Suppressor macrophage treated with lipopolysaccharide for 4 hours (primary cell): ENCODE measurements at regions not wholly inside any gene's neighbourhood (a gene's known extent, or its start where the extent isn't known, plus 50 kb on each side); places are given as distances from the start of the nearest gene placed in this dataset.
"Not testable (repeated sequence)": the region's sequence is repeated elsewhere in the genome, so short reads cannot be mapped to it uniquely, and the experiment has no call there.

Source experiments
- DNase-seq: peaks from one replicate; pipeline ENCODE4 v3.0.0-alpha.2; 2020

DNA sequence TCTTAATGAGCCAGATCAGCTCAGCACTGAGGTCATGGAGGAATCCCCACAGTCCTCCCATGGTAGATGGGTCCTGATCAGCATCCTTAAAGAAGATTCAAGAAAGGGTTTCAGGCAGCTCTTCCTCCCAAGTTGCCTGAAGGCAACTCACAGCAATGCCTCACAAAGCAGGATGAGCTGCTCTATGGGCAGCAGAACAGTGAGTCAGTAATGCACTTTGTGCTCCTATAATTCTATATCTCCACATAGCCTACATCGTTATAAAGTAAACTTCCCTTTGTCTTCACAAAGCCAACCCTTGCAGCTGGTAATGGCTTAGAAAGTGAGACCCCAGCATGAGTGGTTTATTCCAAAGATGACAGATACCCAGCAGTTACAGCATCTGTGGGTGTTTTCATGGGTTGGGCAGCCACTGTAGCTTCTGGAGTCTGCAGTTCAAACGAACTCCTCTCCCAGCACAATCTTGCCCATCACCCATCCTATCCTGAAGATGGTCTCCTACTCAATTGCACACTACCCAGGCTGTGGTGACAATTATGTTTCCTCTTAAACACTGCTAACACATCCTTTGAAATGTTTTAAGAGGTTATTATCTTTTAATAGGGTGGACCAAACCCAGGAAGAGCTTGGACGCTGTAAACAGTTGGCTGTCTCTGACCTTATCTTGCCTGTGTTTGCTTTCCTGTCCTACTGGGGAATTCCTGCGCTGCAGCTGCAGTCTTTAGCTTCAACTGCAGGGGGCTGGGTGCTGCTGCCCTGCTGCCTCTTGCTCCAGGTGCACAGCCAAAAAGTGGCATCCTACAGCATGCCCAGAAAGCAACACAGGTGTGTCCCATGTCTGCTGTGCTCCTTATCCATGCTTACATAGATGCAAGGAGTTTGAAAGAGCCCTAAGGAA is 286.9 kb downstream of the ANAPC1 start:
- not testable (repeated sequence) for DNase-seq

DNA sequence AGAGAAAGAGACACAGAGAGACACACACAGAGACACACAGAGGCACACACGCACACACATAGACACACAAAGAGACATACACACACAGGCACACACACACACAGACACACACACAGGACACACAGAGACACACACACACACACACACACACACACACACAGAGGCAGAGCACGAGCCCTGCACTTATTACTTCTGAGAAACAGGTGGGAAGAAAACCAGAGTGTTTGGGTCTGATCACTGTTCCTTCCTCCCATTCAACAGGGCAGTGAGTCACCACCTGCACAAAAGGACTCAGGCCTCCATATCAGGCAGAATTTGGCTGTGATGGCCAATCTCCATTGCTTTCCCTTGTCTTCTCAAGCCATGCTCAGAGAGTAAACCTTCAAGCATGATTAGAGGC is 285.0 kb downstream of the ANAPC1 start:
- not testable (repeated sequence) for DNase-seq

GRCh38 chr2:111602259-111602658 is 281.7 kb downstream of the ANAPC1 start:
- not testable (repeated sequence) for DNase-seq

DNA sequence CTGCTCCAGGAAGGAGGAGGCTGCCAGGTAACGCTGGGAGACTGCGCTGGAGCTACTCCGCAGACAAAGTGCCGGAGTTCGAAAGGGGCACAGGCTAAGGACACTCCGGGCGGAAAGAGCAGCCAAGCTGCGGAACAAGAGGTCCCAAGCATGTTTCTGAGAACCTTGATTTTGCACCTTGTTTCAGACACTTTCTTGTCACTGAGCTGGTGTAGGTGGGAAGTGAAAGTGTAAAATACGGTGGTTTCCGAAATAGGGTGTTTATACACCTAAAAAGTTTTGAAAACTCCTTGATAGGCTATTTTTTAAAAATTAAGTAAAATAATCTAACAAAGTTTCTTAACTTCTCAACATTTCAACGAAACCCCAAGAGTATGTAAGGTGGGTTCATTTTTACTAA is 278.2 kb downstream of the ANAPC1 start:
- DNase-seq: not testable (repeated sequence)

DNA sequence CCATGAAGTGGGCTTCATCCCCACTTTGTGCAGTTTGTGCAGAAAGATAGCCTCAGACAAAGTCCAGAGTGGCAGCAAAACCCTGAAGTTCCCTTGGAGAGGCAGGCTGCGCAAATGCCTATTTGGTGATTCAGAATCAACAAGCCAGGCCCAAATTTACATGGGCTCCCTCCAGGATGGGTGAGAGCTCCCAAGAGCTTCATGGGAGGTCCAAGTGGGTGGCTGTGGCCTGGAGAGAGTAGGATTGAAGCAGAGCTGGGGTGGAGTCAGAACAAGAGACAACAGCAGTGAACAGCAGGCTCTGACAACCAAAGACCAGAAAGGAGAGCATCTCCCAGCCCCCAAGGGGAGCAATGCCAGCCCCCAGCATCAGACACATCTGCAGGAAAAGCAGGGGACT is 277.4 kb downstream of the ANAPC1 start:
- DNase-seq: not testable (repeated sequence)

GRCh38 chr2:111609146-111609844 is 274.7 kb downstream of the ANAPC1 start:
- DNase-seq: not testable (repeated sequence)

GRCh38 chr2:111610035-111610434 is 274.0 kb downstream of the ANAPC1 start:
- DNase-seq: not testable (repeated sequence)

- no peak for DNase-seq
Observed at GRCh38 chr2:111616651-111617218, 267.3 kb downstream of the ANAPC1 start.

- no peak for DNase-seq
Observed at GRCh38 chr2:111617299-111618225, 266.4 kb downstream of the ANAPC1 start.

DNA sequence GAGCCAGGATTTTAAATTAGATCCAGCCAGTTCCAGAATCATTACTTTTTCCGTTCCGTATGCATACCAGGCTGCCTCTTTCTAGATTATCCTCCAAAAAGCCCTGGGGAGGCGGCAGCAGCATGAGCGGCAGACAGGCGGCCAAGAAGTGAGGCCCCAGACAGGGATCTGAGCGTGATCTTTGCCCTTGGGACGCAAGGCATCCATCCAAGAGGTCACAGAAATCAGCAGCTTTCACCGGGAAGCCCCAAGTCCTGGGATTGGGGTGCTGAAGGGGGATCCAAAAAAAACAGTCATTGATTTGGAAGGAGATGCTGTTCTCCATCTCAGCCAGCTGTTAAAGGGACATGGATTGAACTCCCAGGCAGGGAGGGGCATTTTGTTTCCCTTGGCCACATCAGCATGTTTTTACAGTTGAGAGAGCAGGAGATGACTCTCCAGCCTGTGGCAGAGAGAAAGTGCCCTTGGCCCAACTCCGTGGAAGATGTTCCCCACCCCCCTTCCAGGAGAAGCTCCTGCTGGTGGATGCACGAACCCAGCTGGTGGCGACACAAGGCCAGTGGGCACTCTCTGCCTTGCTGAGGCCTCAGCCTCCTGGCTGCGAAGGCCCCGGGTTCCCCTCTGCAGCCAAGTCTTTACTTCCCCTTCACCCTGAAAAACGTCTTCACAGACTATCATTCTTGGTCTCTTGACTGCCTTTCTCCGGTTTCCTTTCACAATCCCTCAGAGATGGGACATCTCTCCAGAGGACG is 265.6 kb downstream of the ANAPC1 start:
- DNase-seq: peak; percentile 34

GRCh38 chr2:111618978-111619902 is 264.8 kb downstream of the ANAPC1 start:
- peak; percentile 59 for DNase-seq

DNA sequence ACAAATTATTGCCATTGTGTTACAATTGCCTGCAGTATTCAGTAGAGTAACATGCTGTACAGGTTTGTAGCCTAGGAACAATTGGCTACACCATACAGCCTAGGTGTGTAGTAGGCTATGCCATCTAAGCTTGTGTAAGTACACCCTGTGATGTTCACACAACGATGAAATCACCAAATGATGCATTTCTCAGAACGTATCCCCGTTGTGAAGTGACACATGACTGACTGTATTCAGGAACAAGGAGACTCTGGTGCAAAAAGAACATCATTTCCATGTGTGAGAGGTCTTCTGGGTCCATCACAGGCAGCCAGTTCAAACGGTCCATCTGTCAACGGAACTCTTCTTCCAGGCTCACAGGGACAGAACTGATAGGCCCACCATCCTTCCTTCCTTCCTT is 263.7 kb downstream of the ANAPC1 start:
- peak; percentile 28 for DNase-seq

- DNase-seq: no peak
Observed at GRCh38 chr2:111622859-111623258, 261.1 kb downstream of the ANAPC1 start.

GRCh38 chr2:111623380-111623779 is 260.6 kb downstream of the ANAPC1 start:
- no peak for DNase-seq

GRCh38 chr2:111624411-111625156 is 259.4 kb downstream of the ANAPC1 start:
- DNase-seq: peak; percentile 74

DNA sequence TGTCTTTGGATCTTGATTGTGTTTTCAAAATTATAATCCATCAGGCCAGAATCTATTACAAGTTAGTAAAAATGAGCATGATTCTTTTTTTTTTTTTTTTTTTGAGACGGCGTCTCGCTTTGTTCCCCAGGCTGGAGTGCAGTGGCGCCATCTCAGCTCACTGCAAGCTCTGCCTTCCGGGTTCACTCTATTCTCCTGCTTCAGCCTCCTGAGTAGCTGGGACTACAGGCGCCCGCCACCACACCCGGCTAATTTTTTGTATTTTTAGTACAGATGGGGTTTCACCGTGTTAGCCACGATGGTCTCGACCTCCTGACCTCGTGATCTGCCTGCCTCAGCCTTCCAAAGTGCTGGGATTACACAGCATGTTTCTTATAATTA is 258.8 kb downstream of the ANAPC1 start:
- DNase-seq: not testable (repeated sequence)

DNA sequence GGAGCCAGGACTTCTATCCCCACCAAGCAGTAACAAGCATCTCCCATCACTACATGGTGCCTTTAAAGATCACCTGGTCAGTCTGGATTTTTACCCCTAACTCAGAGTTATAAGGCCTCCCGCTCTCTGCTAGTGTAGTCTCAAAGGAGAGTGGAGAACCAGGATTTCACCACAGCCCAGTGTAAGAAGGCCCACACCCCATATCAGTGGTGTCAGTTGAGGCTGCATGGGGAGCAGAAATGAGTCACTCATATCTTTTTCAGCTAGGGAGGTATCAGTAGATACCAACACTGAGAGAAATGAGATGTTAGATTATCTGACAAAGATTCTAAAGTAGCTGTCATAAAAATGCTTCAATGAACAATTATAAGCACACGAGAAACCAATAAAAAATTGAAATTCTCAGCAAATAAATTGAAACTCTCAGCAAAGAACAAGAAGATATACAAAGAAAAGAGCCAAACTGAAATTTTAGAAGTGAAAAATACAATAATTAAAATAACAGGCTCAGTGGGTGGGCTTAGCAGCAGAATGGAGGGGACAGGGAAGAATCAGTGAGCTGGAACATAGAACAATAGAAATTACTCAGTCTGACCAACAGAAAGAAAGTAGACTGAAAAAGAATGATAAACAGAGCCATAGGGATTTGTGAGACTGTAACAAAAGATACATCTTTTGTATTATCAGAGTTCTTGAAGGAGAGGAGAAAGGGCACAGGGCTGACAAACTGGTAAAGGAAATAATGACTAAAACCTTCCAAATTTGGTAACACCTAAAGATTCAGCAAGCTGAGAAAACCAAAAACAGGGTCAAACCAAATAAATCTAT is 257.7 kb downstream of the ANAPC1 start:
- DNase-seq: no peak

DNA sequence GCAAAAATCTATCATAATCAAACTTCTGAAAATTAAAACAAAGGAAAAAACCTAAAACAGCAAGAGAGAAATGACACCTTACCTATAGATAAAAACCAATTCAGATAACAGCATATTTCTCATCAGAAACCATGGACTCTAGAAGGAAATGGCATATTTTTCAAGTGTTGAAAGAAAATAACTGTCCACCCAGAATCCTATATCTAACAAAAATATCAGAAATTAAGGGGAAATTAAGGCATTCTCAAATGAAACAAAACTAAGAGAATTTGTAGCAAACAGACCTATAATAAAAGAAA is 257.2 kb downstream of the ANAPC1 start:
- DNase-seq: no peak

GRCh38 chr2:111627256-111627655 is 256.7 kb downstream of the ANAPC1 start:
- no peak for DNase-seq
